ENCODE measurements at regions not wholly inside any gene's neighbourhood (a gene's known extent, or its start where the extent isn't known, plus 50 kb on each side); places are given as distances from the start of the nearest gene placed in this dataset.
"Not testable (repeated sequence)": the region's sequence is repeated elsewhere in the genome, so short reads cannot be mapped to it uniquely, and the experiment has no call there.

DNA sequence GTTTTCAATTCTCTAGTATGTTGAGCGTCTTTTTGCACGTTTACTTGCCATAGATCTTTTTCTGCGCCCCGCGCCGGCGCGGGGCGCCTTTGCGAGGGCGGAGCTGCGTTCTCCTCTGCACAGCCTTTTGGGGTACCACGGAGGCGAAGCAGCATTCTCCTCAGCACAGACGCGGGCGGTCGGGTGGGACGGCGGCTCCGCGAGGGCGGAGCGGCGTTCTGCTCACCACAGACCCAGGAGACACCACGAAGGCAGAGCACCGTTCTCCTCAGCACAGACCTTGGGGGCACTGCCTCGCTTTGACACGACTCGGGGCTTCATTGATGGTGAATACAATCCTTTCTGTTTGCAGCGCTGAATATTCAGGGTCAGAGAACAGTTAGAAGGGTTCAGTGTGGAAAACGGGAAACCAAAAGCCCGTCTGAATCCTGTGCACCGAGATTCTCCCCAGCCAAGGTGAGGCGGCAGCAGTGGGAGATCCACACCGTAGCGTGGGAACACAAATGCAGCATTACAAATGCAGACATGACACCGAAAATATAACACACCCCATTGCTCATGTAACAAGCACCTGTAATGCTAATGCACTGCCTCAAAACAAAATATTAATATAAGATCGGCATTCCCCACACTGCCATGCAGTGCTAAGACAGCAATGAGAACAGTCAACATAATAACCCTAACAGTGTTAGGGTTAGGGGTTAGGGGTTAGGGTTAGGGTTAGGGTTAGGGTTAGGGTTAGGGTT is 190.7 kb upstream of the VIPR2 start:
- DNase-seq (ENCODE audit: low spot score), result not testable (repeated sequence)

DNA sequence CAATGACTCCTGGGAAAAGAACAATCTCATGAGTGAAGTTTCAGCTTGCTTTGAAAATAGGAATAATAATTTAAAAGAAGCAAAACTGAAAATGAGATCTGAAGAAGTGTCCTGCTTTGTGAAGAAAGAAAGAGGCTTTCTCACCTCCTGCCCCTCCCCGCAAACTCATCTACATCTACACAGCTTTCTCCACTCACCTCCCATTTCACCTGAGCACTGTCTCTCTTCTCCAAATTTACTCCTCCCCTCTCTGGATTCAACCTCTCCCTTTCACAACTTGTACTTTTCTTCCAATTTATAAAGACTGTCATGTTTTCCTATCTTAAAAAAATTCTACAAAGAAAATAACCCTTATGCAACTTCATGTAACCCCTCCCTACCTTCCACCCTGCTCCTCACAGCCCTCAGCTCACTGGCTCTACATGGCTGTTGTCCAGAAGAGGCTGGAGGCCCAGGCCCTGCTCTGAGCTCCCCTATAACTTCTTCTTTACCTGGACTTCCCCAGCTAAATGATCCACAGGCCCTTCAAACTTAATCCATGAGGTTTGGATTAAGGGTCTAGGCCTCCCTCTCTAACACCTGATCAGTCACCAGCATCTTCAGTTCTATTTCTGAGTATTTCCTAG is 188.3 kb upstream of the VIPR2 start:
- DNase-seq (ENCODE audit: low spot score), result not testable (repeated sequence)

DNA sequence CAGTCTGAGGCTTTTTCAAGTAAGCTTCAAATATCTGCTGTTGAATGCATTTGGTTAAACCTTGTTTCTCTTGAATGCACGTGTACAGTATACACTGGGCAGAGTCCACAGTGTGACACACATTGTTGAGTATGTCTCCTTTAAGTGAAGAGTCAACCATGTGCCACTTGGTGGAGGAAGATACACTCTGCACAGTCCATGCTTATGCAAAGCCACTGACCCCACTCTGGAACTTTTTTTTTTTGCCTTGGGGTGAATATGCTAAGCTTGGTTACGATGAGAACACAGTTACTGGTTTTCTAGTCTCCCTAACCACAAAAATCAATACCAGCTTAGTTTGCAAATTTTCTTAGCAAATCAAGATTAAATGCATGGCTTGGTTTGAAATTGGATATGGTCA is 186.8 kb upstream of the VIPR2 start:
- no peak for DNase-seq (ENCODE audit: low spot score)

DNA sequence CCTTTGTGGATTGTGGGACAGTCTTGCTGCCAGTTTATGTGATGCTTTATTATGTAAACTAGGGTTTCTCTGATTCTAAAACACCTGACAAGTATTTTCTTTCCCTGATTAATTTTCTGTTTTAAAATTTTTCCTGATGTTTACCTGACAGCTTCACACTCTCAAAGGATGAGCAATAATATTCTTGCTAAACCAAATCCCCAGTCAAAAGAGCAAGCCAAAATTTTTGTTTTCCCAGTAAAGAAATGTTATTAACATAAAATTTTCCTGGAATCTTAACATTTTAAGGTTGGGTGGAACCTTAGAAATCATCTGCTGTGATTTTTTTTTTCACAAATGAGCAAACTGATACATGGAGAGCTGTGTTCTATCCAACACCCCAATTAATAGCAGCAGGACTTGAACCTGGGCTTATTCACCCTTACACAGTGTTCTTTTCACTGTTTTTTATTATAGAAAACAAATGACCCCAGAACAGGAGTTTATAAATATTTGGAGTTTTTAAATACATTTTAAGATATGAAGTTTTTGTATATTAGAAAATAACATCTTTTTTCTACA is 185.2 kb upstream of the VIPR2 start:
- no peak for DNase-seq (ENCODE audit: low spot score)

DNA sequence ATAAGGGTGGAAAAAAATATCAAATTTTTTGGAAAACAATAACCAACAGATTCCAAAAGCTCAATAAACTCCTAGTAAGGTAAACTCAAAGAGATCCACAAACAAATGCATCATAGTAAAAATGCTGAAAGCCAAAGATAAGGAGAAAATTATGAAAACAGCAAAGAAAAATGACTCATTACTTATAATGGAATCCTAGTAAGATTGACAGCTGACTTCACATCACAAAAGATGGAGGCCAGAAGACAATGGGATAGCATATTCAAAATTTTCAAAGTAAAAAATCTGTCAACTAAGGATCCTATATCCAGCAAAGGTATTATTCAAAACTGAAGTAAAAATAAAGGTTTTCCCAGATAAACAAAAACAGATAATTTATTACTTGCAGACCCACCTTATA is 183.4 kb upstream of the VIPR2 start:
- no peak for DNase-seq (ENCODE audit: low spot score)

DNA sequence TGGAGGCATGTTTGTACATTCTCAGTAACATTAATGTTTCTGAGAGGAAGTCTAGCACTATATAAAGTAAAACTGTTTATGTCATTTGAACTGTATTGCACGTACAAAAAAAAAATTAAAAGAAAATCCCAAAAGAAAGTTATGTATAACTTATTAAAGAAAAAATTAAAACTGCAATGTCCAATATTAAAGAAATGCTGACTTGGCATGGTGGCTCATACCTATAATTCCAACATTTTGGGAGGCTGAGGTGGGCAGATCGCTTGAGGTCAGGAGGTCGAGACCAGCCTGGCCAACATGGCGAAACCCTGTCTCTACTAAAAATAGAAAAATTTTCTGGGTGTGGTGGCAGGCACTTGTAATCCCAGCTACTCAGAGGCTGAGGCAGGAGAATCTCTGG is 178.7 kb upstream of the VIPR2 start:
- no peak for DNase-seq (ENCODE audit: low spot score)

DNA sequence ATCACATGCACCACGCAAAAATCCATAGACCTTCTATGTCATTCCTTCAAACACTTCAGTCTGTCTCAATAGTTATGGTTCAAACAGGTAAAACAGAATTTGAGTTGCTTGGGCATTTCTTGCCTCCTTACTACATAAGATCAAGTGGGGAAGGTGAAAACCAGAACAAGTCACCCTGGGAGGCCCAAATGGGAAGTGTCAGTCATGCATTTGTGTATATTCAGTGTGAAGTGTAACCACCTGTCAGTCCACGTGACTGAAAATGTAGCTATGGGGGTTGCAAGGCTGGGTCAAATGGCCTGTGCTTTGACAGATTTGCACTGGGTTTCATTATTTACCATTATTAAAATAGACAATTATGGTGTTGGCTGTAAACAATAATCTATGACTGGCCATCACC is 176.6 kb upstream of the VIPR2 start:
- DNase-seq (ENCODE audit: low spot score), result no peak

DNA sequence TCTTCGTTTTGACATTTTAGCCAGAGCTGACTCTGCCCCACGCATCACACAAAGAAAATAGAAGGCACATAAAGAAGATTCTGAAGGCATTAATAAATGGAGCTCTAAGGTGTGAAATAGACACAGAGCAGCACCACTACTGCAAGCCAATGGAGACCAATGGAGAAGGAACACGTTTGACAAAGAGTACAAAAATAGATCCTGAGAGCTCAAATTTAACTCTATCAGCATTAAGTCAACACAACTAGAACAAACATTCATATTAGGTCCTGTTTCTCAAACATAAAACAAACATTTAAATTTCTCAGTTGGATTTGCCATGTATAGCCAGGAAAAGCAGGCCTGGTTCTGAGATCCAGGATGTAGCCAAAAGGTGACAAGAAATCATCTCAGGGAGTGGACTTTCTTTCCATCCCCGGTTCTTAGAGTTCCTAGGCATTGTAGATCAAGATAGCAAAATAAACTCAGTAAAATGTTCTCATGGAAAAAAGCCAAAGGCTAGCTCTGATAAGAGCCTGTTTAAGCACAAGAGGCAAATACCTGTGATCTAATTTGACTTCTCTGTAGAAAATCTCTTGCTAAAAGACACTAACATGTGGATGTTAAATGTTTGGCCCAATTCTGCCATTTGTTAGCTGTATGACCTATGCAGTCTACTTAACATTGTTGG is 174.2 kb upstream of the VIPR2 start:
- DNase-seq (ENCODE audit: low spot score), result no peak

DNA sequence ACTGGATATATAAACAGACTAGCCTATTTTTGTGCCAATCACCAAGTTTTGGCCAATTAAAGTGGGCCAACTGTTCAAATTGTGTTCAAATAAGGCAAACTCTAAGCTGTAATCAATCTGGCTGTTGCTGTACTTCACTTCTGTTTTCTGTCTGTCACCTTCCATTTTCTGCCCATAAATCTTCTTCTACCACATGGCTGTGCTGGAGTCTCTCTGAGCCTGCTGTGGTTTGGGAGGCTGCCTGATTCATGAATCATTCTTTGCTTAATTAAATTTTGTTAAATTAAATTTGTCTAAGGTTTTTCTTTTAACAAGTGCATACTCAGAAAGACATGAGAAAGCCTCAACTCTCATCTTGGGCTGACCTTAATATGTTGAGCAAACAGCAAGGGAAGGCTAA is 172.6 kb upstream of the VIPR2 start:
- no peak for DNase-seq (ENCODE audit: low spot score)

DNA sequence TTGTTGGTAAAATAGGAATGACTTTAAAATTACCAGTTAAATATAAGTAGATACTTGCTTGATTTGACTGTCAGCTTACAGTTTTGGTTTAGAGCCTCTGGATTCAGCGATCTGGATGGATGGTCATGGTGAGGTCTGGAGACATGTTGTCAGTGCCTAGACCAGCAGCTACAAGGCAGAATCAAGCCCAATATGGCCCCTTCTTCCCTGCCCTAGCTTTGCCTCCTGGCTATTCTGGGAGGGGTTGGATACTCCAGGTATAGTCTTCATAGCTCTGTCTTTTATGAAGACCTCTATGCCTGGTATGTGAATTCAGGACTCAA is 166.5 kb upstream of the VIPR2 start:
- no peak for DNase-seq (ENCODE audit: low spot score)

DNA sequence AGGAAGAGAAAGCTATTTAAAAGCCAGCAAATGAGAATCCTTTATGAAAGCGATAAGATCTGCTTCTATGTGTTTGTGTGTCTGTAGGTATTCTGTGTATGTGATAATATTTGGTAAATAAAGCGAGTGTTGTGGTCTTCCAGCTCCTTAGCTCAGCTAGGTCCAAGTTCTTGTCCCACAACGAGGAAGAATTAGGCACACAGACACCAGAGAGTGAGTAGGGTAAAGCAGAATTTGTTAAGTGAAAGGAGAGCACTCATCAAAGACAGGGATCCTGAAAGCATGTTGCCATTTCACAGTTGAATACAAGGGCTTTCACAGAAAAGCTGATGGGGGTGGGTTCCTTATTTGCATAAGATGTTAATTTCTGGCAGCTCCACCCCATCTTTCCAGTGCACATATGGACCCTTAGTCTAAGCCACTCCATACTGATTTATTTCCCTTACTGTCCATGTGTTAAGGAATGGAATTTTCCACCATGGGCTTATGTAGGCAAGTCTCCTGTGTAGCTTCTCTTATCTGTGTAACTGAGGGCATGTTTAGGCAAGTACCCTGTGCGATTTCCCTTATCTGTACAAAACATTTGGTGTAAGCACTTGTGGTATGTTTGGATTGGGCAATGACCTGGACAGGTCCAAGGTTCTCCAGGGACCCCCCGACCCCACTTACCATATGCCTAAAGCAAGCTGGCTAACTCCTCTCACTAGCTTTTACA is 165.9 kb upstream of the VIPR2 start:
- DNase-seq (ENCODE audit: low spot score), result no peak

DNA sequence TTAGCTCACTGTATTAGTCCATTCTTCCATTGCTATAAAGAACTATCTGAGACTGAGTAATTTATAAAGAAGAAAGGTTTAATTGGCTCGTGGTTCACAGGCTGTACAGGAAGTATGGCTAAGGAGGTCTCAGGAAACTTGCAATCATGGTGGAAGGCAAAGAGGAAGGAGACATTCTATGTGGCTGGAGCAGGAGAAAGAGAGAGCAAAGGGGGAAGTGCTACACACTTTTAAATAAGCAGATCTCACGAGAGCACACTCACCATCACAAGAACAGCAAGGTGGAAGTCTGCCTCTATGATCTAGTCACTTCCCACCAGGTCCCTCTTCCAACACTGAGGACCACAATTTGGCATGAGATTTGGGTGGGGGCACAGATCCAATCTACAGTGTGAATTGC is 164.5 kb upstream of the VIPR2 start:
- DNase-seq (ENCODE audit: low spot score), result not testable (repeated sequence)

DNA sequence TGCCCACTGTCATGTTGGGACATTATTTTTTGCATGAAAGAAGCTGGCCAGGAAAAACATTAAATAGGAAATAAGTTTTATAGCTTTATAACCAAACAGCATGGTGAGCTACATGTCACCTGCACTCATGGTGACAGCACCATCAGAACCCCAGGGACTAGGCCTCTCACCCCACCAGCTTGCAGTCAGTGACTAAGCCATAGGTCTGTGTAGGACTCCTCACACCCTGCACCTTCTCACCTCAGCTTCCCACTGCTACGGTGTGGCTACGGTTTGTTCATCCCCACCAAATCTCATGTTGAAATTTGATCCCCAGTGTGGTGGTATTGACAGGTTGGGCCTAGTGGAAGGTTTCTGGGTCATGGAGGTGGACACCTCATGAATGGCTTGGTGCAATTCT is 161.3 kb upstream of the VIPR2 start:
- no peak for DNase-seq (ENCODE audit: low spot score)

DNA sequence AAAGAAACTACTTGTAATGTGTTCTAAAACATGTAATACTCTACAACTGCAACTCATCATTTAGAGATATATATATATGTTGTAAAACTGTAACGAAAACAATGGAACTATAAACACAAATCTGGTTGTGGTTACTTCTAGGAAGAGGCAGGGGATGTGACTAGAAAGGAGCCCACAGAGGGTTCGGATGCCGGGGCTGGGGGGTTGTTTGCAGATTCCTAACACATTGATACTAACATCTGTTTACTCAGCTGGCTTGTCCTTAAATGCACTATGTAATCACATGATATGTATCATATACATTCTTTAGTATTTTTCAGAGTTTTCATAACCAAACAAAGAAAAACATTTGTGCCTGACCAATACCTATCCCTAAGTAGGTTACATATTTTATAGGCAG is 160.5 kb upstream of the VIPR2 start:
- not testable (repeated sequence) for DNase-seq (ENCODE audit: low spot score)

DNA sequence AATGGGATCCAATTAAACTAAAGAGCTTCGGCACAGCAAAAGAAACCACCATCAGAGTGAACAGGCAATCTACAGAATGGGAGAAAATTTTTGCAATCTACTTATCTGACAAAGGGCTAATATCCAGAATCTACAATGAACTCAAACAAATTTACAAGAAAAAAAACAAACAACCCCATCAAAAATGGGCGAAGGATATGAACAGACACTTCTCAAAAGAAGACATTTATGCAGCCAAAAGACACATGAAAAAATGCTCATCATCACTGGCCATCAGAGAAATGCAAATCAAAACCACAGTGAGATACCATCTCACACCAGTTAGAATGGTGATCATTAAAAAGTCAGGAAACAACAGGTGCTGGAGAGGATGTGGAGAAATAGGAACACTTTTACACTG is 158.8 kb upstream of the VIPR2 start:
- DNase-seq (ENCODE audit: low spot score), result not testable (repeated sequence)

DNA sequence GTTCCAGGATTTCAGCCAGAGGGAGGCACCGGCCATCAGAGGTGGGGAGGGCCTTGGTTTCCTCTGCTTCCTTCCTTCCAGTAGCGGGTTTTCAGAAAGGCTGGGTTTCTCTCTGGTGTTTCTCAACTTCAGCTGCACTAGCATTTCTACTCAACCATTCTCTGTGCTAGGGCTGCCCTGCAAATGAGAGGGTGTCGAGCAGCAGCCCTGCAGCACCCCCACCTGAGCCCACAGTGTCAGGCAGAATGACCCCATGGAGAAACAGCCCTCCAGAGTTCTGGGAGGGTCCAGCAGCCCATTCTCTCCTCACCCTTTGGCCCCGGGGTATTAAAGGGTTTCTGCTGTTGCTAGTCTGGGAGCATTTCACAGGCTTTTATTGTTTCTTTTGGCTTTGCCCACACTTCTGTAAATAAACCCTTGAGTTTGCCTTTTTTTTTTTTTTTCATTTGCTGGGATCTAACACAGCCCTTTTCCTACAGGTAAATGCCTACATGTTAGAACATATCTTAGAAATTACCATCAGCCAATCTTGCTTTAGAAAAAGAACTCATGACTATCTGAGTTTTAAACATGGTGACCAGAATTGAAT is 151.5 kb upstream of the VIPR2 start:
- no peak for DNase-seq (ENCODE audit: low spot score)

DNA sequence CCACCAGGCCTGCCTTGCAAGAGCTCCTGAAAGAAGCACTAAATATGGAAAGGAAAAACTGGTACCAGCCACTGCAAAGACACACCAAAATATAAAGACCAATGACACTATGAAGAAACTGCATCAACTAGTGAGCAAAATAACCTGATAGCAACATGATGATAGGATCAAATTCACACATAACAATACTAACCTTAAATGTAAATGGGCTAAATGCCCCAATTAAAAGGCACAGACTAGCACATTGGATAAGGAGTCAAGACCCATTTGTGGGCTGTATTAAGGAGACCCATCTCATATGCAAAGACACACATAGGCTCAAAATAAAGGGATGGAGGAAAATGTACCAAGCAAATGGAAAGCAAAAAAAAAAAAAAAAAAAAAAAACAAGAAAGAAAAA is 141.8 kb upstream of the VIPR2 start:
- DNase-seq (ENCODE audit: low spot score), result not testable (repeated sequence)

DNA sequence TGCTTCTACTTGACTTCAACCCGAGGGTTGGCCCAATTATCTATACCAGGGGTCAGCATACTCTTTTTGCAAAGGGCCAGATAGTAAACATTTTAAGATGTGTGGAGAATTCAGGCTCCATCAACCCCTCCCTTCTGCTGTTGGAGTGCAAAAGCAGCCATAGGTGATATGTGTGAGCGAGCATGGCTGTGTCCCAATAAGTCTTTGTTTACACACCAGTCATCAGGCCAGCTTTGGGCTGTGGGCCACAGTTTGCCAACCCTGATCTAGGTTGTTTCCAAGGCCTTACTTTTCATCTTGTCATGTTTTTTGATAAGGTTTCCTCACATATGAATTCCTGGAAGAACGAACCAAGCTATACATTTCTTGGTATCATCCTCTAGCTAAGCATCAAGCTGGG is 136.9 kb upstream of the VIPR2 start:
- DNase-seq (ENCODE audit: low spot score), result no peak

DNA sequence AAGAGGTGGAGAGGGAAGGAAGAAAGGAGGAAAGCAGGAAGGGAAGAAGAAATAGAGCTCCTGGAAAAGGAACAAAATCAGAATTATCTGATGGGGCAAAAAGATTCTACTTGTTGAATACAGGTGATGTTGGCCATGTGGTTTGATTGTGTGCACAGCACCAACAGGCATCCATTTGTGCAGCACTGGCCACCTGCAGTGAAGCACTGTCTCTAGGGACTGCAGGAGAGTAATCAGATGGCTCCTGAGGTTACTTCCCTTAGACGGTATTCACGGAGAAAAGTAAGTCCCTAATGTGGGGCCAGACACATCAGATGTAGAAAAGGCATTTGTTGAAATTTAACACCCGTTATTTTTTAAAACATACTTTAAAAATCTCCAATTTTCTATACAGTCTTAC is 135.3 kb upstream of the VIPR2 start:
- DNase-seq (ENCODE audit: low spot score), result no peak

DNA sequence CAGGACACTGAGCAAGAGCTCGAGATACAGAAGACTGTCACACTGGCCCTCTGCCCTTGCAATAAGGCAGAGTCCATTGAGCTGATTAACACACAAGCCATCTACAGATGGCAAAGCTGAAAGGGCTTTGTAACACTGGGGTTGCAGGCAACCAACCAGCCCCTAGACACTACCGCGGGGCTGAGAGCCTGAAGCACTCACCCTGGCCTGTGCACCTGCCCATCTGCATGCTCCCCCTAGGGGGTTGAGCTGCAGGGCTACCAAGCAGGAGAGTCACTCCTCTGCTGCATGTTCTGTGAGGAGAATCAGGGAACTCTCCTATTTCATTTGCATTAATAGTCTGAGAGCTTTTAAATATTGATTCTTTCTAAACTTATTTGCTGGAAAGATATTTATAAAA is 128.1 kb upstream of the VIPR2 start:
- DNase-seq (ENCODE audit: low spot score), result no peak

DNA sequence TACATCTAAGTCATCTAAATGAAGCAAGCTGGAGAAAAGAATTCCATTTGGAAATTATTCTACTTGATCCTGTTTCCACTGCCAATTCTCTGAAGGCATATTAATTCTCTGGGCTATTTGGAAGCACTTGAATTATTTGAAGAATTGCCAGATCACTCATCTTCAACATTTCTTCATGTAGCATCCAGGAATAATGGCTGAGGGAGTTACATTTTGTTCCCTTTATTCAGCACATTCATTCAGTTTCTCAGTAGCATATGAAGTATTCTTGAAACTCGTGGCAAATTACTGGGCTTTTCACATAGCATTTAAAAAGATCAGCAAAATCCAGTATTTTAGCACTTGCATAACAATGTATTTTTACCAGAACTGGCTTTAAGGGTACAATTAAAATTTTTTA is 127.1 kb upstream of the VIPR2 start:
- no peak for DNase-seq (ENCODE audit: low spot score)

DNA sequence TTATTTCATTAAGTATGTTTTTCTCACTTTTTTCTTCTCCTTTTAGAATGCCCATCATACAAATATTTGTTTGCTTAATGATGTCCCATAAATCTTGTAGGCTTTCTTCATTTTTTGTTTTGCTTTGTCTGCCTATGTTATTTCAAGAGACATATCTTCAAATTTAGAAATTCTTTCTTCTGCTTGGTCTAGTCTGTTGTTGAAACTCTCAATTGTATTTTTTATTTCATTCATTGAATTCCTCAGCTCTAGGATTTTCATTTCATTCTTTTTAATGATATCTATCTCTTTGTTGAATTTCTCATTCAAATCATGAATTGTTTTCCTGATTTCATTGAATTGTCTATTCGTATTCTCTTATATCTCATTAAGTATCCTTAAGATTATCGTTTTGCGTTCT is 125.1 kb upstream of the VIPR2 start:
- DNase-seq (ENCODE audit: low spot score), result no peak

All from ecto neural progenitor cell (in vitro differentiated cells).